ENCODE measurements at regions not wholly inside any gene's neighbourhood (a gene's known extent, or its start where the extent isn't known, plus 50 kb on each side); places are given as distances from the start of the nearest gene placed in this dataset.
"Not testable (repeated sequence)": the region's sequence is repeated elsewhere in the genome, so short reads cannot be mapped to it uniquely, and the experiment has no call there.

GRCh38 chr6:98088537-98088936, 745.8 kb upstream of the POU3F2 start:
- H3K36me3 Mint-ChIP-seq (ENCODE audit: low read depth); H3K27me3 Mint-ChIP-seq; ATAC-seq; H3K9me3 ChIP-seq (ENCODE audit: control insufficient read depth, low read length, poor library complexity, severe bottlenecking); DNase-seq; H3K4me1 Mint-ChIP-seq; H3K4me3 Mint-ChIP-seq; H3K27ac Mint-ChIP-seq: not testable (repeated sequence)

DNA sequence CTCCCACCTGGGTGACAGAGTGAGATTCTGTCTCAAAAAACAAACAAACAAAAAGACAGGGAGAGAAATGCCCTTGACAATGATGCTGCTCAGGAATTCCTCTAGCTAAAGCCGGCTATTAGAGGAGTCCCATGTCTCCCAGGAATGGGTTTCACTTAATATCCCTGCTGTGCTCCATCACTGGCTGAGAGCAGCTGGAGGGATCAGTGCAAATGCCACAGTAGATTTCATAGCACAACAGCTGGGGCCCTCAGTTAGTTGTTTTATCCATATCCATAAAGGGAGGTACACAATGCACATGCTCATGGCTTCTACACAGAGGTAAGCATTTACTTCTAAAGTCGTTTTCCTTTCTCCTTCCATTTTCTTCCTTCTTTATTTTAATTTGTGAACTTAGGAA, 742.0 kb upstream of the POU3F2 start:
- no peaks in the 10 kb centered on the region for H3K9me3 ChIP-seq (ENCODE audit: control insufficient read depth, low read length, poor library complexity, severe bottlenecking)
- no peaks in the 10 kb centered on the region for H3K4me1 Mint-ChIP-seq
- no peak overlapping the region for H3K27ac Mint-ChIP-seq
- no peaks in the 10 kb centered on the region for H3K27me3 Mint-ChIP-seq
- H3K36me3 Mint-ChIP-seq (ENCODE audit: low read depth) = no peaks in the 10 kb centered on the region
- DNase-seq (no peak), ATAC-seq (no peak)
- H3K4me3 Mint-ChIP-seq = no peak overlapping the region

DNA sequence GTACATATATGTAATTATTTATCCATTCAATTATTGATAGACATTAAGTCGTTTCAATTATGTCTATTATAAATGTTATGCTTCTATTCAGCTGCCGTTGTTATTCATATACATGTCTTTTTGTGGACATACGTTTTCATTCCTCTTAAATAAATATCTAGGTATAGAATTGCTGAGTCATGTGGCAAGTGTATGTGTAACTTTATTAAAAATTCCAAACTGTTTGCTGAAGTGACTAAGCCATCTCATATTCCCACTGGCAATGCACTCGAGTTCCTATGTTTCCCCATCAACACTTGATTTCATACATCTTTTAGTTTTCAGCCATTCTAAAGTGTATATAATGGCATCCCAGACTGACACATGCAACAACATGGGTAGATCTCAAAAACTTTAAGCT, 739.7 kb upstream of the POU3F2 start:
- ATAC-seq (no peak), DNase-seq (no peak)
- H3K27ac Mint-ChIP-seq = no peak overlapping the region
- no peaks in the 10 kb centered on the region for H3K36me3 Mint-ChIP-seq (ENCODE audit: low read depth)
- H3K4me3 Mint-ChIP-seq = no peak overlapping the region
- H3K27me3 Mint-ChIP-seq = no peaks in the 10 kb centered on the region
- H3K9me3 ChIP-seq (ENCODE audit: control insufficient read depth, low read length, poor library complexity, severe bottlenecking) = no peaks in the 10 kb centered on the region
- H3K4me1 Mint-ChIP-seq = no peaks in the 10 kb centered on the region

DNA sequence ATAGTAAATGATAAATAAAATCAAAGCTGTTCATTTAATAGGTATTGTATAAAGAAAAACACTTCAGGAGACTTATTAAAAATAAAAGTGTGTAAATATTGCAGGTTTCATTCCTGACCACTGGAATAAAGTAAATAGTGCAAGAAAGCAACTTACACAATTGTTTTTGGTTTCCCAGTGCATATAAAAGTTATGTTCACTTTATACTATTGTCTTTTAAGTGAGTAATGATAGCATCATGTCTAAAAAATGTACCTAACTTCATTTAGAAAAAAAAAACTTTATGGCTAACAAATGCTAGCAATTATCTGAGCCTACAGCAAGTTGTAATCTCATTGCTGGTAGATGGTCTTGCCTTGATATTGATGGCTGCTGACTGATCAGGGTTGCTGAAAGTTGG, 726.6 kb upstream of the POU3F2 start:
- H3K4me3 Mint-ChIP-seq = no peak overlapping the region

GRCh38 chr6:98116455-98116854, 717.9 kb upstream of the POU3F2 start:
- Mint-ChIP-seq H3K27me3 (no peaks in the 10 kb centered on the region), H3K4me3 (no peak overlapping the region)
- no peak for ATAC-seq

More for the DNA sequence above, 726.6 kb upstream of the POU3F2 start:
- H3K9me3 ChIP-seq (ENCODE audit: control insufficient read depth, low read length, poor library complexity, severe bottlenecking) = no peaks in the 10 kb centered on the region
- Mint-ChIP-seq H3K36me3 (ENCODE audit: low read depth) (no peaks in the 10 kb centered on the region), H3K4me1 (no peaks in the 10 kb centered on the region), H3K27ac (no peak overlapping the region), H3K27me3 (no peaks in the 10 kb centered on the region)
- no peak for DNase-seq
- ATAC-seq = no peak

GRCh38 chr6:98117068-98117467, 717.3 kb upstream of the POU3F2 start:
- no peaks in the 10 kb centered on the region for H3K36me3 Mint-ChIP-seq (ENCODE audit: low read depth)
- no peak for ATAC-seq
- no peak overlapping the region for H3K4me3 Mint-ChIP-seq
- no peaks in the 10 kb centered on the region for H3K27me3 Mint-ChIP-seq
- H3K27ac Mint-ChIP-seq = no peak overlapping the region
- H3K9me3 ChIP-seq (ENCODE audit: control insufficient read depth, low read length, poor library complexity, severe bottlenecking) = no peaks in the 10 kb centered on the region
- no peaks in the 10 kb centered on the region for H3K4me1 Mint-ChIP-seq
- no peak for DNase-seq

More at GRCh38 chr6:98116455-98116854, 717.9 kb upstream of the POU3F2 start:
- H3K36me3 Mint-ChIP-seq (ENCODE audit: low read depth) = no peaks in the 10 kb centered on the region
- no peak overlapping the region for H3K27ac Mint-ChIP-seq
- no peak for DNase-seq
- no peaks in the 10 kb centered on the region for H3K9me3 ChIP-seq (ENCODE audit: control insufficient read depth, low read length, poor library complexity, severe bottlenecking)
- no peaks in the 10 kb centered on the region for H3K4me1 Mint-ChIP-seq

- Mint-ChIP-seq H3K27ac (no peak overlapping the region), H3K4me1 (no peaks in the 10 kb centered on the region), H3K36me3 (ENCODE audit: low read depth) (no peaks in the 10 kb centered on the region), H3K27me3 (no peaks in the 10 kb centered on the region), H3K4me3 (no peak overlapping the region)
- no peak for DNase-seq
- no peak for ATAC-seq
- H3K9me3 ChIP-seq (ENCODE audit: control insufficient read depth, low read length, poor library complexity, severe bottlenecking) = no peaks in the 10 kb centered on the region
These were observed 715.9 kb upstream of the POU3F2 start for GRCh38 chr6:98118397-98119045.

GRCh38 chr6:98124171-98124570, 710.2 kb upstream of the POU3F2 start:
- H3K27ac Mint-ChIP-seq = no peak overlapping the region
- H3K4me1 Mint-ChIP-seq = no peaks in the 10 kb centered on the region
- no peaks in the 10 kb centered on the region for H3K27me3 Mint-ChIP-seq
- DNase-seq = no peak
- no peaks in the 10 kb centered on the region for H3K36me3 Mint-ChIP-seq (ENCODE audit: low read depth)
- H3K9me3 ChIP-seq (ENCODE audit: control insufficient read depth, low read length, poor library complexity, severe bottlenecking) = no peaks in the 10 kb centered on the region
- ATAC-seq = no peak
- no peak overlapping the region for H3K4me3 Mint-ChIP-seq

GRCh38 chr6:98131290-98131990, 702.9 kb upstream of the POU3F2 start:
- no peak overlapping the region for H3K4me3 Mint-ChIP-seq
- no peaks in the 10 kb centered on the region for H3K27me3 Mint-ChIP-seq
- ATAC-seq (no peak), DNase-seq (no peak)
- no peaks in the 10 kb centered on the region for H3K4me1 Mint-ChIP-seq
- no peaks in the 10 kb centered on the region for H3K9me3 ChIP-seq (ENCODE audit: control insufficient read depth, low read length, poor library complexity, severe bottlenecking)
- H3K27ac Mint-ChIP-seq = no peak overlapping the region
- H3K36me3 Mint-ChIP-seq (ENCODE audit: low read depth) = no peaks in the 10 kb centered on the region

GRCh38 chr6:98136333-98136732, 698.0 kb upstream of the POU3F2 start:
- DNase-seq (no peak), ATAC-seq (no peak)
- no peaks in the 10 kb centered on the region for H3K9me3 ChIP-seq (ENCODE audit: control insufficient read depth, low read length, poor library complexity, severe bottlenecking)
- Mint-ChIP-seq H3K27ac (no peak overlapping the region), H3K4me1 (no peaks in the 10 kb centered on the region), H3K27me3 (no peaks in the 10 kb centered on the region), H3K4me3 (no peak overlapping the region), H3K36me3 (ENCODE audit: low read depth) (no peaks in the 10 kb centered on the region)

DNA sequence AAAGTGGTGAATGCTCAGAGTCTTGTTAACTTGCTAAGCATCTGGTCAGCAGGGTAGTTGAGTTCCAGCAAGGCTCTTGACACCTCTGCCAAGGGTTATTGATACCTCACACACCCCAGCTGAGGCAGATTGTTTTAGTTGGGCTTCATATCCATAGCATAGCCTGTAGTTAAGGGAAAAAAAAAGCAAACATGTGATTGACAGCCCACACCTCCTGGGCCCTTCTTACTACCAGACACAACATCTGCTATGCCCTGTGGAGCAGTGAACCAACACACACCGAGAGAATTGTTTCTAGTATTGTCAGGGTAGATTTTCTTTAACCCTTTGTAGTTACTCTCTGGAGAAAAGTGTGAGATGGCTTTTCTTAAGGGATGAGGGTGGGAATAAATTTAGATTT, 697.0 kb upstream of the POU3F2 start:
- no peaks in the 10 kb centered on the region for H3K36me3 Mint-ChIP-seq (ENCODE audit: low read depth)
- no peak overlapping the region for H3K27ac Mint-ChIP-seq
- DNase-seq = no peak
- H3K4me3 Mint-ChIP-seq = no peak overlapping the region
- no peaks in the 10 kb centered on the region for H3K9me3 ChIP-seq (ENCODE audit: control insufficient read depth, low read length, poor library complexity, severe bottlenecking)
- ATAC-seq = no peak
- H3K27me3 Mint-ChIP-seq = no peaks in the 10 kb centered on the region
- H3K4me1 Mint-ChIP-seq = no peaks in the 10 kb centered on the region

- H3K36me3 Mint-ChIP-seq (ENCODE audit: low read depth) = no peaks in the 10 kb centered on the region
- no peak overlapping the region for H3K4me3 Mint-ChIP-seq
- H3K27ac Mint-ChIP-seq = no peak overlapping the region
- no peaks in the 10 kb centered on the region for H3K9me3 ChIP-seq (ENCODE audit: control insufficient read depth, low read length, poor library complexity, severe bottlenecking)
- no peaks in the 10 kb centered on the region for H3K27me3 Mint-ChIP-seq
- H3K4me1 Mint-ChIP-seq = no peaks in the 10 kb centered on the region
- ATAC-seq (no peak), DNase-seq (no peak)
These were observed 691.5 kb upstream of the POU3F2 start for GRCh38 chr6:98142839-98143238.

GRCh38 chr6:98146656-98147055, 687.7 kb upstream of the POU3F2 start:
- no peaks in the 10 kb centered on the region for H3K9me3 ChIP-seq (ENCODE audit: control insufficient read depth, low read length, poor library complexity, severe bottlenecking)
- ATAC-seq = no peak
- H3K27me3 Mint-ChIP-seq = no peaks in the 10 kb centered on the region
- no peak overlapping the region for H3K27ac Mint-ChIP-seq
- H3K4me3 Mint-ChIP-seq = no peak overlapping the region
- H3K4me1 Mint-ChIP-seq = no peaks in the 10 kb centered on the region
- no peak for DNase-seq
- no peaks in the 10 kb centered on the region for H3K36me3 Mint-ChIP-seq (ENCODE audit: low read depth)

DNA sequence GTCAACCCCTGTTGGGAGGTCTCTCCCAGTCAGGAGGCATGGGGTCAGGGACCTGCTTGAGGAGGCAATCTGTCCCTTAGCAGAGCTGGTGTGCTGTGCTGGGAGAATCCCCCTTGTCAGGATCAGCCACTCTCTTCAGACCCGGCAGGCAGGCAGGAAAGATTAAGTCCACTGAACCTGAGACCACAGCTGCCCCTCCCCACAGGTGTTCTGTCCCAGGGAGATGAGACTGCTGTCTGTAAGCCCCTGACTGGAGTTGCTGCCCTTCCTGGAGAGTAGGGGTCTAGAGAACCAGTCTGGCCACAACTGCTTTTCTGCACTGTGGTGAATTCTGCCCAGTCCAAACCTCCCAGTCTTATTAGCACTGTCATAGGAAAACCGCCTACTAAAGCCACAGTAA, 677.8 kb upstream of the POU3F2 start:
- no peak for ATAC-seq
- H3K4me3 Mint-ChIP-seq = no peak overlapping the region
- H3K4me1 Mint-ChIP-seq = no peaks in the 10 kb centered on the region
- no peak for DNase-seq
- H3K27ac Mint-ChIP-seq = no peak overlapping the region
- no peaks in the 10 kb centered on the region for H3K27me3 Mint-ChIP-seq
- no peaks in the 10 kb centered on the region for H3K9me3 ChIP-seq (ENCODE audit: control insufficient read depth, low read length, poor library complexity, severe bottlenecking)
- H3K36me3 Mint-ChIP-seq (ENCODE audit: low read depth) = no peaks in the 10 kb centered on the region

Data from T-helper 17 cell (primary cell).